Hepatocyte (in vitro differentiated cells): ENCODE measurements at regions not wholly inside any gene's neighbourhood (a gene's known extent, or its start where the extent isn't known, plus 50 kb on each side); places are given as distances from the start of the nearest gene placed in this dataset.
"Not testable (repeated sequence)": the region's sequence is repeated elsewhere in the genome, so short reads cannot be mapped to it uniquely, and the experiment has no call there.

ENCODE experiments used
- DNase-seq: peaks from one replicate; pipeline ENCODE4 v3.0.0-alpha.2; 2016; ENCODE audit warnings: low spot score
- H2AFZ ChIP-seq: fragments of 200-600 bp; sonication (generic); 2 replicates; pipeline ENCODE4 v1.6.0; 2016; ENCODE audit warnings: antibody characterized with exemption, mild to moderate bottlenecking
- H3K27ac ChIP-seq: fragments of 200-600 bp; sonication (generic); 2 replicates; pipeline ENCODE4 v1.5.1; 2016; ENCODE audit warnings: mild to moderate bottlenecking
- H3K27me3 ChIP-seq: fragments of 200-600 bp; sonication (generic); 2 replicates; pipeline ENCODE4 v1.6.1; 2016
- H3K36me3 ChIP-seq: fragments of 200-600 bp; sonication (generic); replicated peaks from 2 replicates; pipeline ENCODE4 v1.5.1; 2016; ENCODE audit warnings: low read depth; ENCODE audit not compliant: insufficient read depth
- H3K4me1 ChIP-seq: fragments of 200-600 bp; sonication (generic); 2 replicates; pipeline ENCODE4 v1.5.1; 2016; ENCODE audit warnings: mild to moderate bottlenecking, moderate library complexity; ENCODE audit not compliant: insufficient read depth
- H3K4me2 ChIP-seq: fragments of 200-600 bp; sonication (generic); 2 replicates; pipeline ENCODE4 v1.6.0; 2016
- H3K4me3 ChIP-seq: fragments of 200-600 bp; sonication (generic); 2 replicates; pipeline ENCODE4 v1.5.1; 2016; ENCODE audit warnings: mild to moderate bottlenecking
- H3K79me2 ChIP-seq: fragments of 200-600 bp; sonication (generic); 2 replicates; pipeline ENCODE4 v1.6.0; 2017; ENCODE audit warnings: mild to moderate bottlenecking
- H3K9me2 ChIP-seq: fragments of 200-600 bp; sonication (generic); replicated peaks from 2 replicates; pipeline ENCODE4 v1.6.0; 2017; ENCODE audit warnings: mild to moderate bottlenecking; ENCODE audit not compliant: insufficient read depth
- H3K9me3 ChIP-seq: fragments of 200-600 bp; sonication (generic); 2 replicates; pipeline ENCODE4 v1.5.1; 2016; ENCODE audit warnings: low read depth, mild to moderate bottlenecking
- H4K20me1 ChIP-seq: fragments of 200-600 bp; sonication (generic); 2 replicates; pipeline ENCODE4 v1.6.0; 2016; ENCODE audit warnings: mild to moderate bottlenecking; ENCODE audit not compliant: insufficient read depth, poor library complexity, severe bottlenecking
- CTCF ChIP-seq: fragments of 200-600 bp; sonication (generic); IDR thresholded peaks from 2 replicates; pipeline ENCODE4 v1.5.1; 2016; ENCODE audit warnings: antibody characterized with exemption, mild to moderate bottlenecking; ENCODE audit not compliant: poor library complexity
- EZH2 ChIP-seq: fragments of 200-600 bp; sonication (generic); IDR thresholded peaks from 2 replicates; pipeline ENCODE4 v1.6.1; 2016; ENCODE audit warnings: antibody characterized with exemption, mild to moderate bottlenecking, borderline replicate concordance
- EZH2phosphoT487 ChIP-seq: fragments of 200-600 bp; sonication (generic); IDR thresholded peaks from one replicate; pipeline ENCODE4 v1.6.1; 2018; ENCODE audit warnings: antibody characterized with exemption, mild to moderate bottlenecking, low read depth, moderate library complexity; ENCODE audit not compliant: unreplicated experiment, severe bottlenecking
- WGBS: methylation state at CpG from one replicate; pipeline ENCODE4 v1.1.6; 2016; ENCODE audit warnings: low lambda C conversion rate; ENCODE audit errors: missing lambda C conversion rate; 5-methylcytosine and 5-hydroxymethylcytosine counted together

DNA sequence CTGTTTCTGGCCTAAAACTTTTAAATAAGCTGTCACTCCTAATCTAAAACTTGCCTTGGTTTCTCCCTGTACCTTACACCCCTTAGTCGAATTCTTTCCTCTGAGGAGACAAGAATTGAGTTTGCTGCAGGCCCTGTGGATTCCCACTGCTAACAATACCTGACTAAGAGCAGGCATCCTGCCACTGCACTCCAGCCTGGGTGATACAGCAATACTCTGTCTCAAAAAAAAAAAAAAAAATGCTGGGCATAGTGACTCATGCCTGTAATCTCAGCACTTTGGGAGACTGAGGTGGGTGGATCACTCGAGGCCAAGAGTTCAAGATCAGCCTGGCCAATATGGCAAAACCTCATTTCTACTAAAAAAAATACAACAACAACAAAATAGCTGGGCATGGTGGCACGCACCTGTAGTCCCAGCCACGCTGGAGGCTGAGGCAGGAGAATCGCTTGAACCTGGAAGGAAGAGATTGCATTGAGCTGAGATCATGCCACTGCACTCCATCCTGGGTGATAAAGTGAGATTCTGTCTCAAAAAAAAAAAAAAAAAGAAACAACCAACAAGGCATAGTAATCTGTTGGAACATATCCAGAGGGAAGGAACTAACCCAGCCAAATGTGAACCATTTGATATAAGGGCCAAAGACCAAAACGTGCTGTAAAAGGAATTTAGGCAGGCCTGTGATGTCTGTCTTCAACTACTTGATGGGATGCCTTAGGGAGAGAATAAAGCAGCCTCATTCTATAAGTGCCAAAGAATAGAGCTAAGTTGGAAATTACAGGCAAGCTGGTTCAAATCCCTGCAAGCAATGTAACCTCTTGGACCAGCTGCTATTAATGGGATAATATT, 732.7 kb upstream of the AUTS2 start:
- no peak overlapping the region for H2AFZ ChIP-seq
- H3K36me3 ChIP-seq, result no peaks in the 10 kb centered on the region
- no peak for DNase-seq
- H3K9me2 ChIP-seq, result no peaks in the 10 kb centered on the region
- H4K20me1 ChIP-seq, result no peaks in the 10 kb centered on the region
- no peaks in the 10 kb centered on the region for H3K79me2 ChIP-seq
- no peak overlapping the region for H3K27ac ChIP-seq
- TF ChIP-seq EZH2 (no peak), CTCF (no peak), EZH2phosphoT487 (no peak)
- no peak overlapping the region for H3K4me3 ChIP-seq
- H3K9me3 ChIP-seq, result no peaks in the 10 kb centered on the region
- no peak overlapping the region for H3K4me2 ChIP-seq
- H3K4me1 ChIP-seq, result no peaks in the 10 kb centered on the region
- WGBS, result 74% methylated on average over 6 of the region's 6 CpGs
- peaks cover 7% of the 10 kb centered on the region for H3K27me3 ChIP-seq

DNA sequence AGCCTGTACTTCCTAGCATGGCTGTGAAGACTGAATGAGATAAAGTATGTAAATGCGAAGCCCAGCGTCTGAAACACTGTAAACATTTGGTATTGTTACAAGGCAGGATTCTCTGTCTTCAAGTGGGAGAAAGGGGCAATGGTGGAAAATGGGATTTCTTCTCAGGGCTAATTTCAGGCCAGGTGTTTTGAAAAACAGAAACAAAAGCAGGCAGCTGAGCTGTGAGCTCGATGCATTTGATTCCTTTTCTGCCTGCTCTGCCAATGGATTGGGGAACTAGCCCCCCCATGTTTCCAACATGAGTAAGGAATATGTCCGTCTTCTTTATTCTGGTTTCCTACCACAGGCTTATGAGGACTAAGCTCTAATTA, 732.1 kb upstream of the AUTS2 start:
- no peak overlapping the region for H2AFZ ChIP-seq
- TF ChIP-seq EZH2, result no peak
- no peak for TF ChIP-seq EZH2phosphoT487
- no peak for TF ChIP-seq CTCF

GRCh38 chr7:68866721-68867120, 731.6 kb upstream of the AUTS2 start:
- not testable (repeated sequence) for H2AFZ ChIP-seq, H3K27ac ChIP-seq, H3K4me3 ChIP-seq, H3K36me3 ChIP-seq, H3K9me2 ChIP-seq, H3K79me2 ChIP-seq, H3K4me2 ChIP-seq, H4K20me1 ChIP-seq, H3K27me3 ChIP-seq, H3K9me3 ChIP-seq, H3K4me1 ChIP-seq, DNase-seq
- WGBS, result 31% methylated on average over 3 of the region's 3 CpGs

More for the DNA sequence above, 732.1 kb upstream of the AUTS2 start:
- H3K4me1 ChIP-seq, result no peaks in the 10 kb centered on the region
- peaks cover 7% of the 10 kb centered on the region for H3K27me3 ChIP-seq
- no peak overlapping the region for H3K27ac ChIP-seq
- no peaks in the 10 kb centered on the region for H3K9me3 ChIP-seq
- no peak for DNase-seq
- H4K20me1 ChIP-seq, result no peaks in the 10 kb centered on the region
- 48% methylated on average over 4 of the region's 4 CpGs for WGBS
- H3K4me2 ChIP-seq, result no peak overlapping the region
- H3K79me2 ChIP-seq, result no peaks in the 10 kb centered on the region
- H3K4me3 ChIP-seq, result no peak overlapping the region
- no peaks in the 10 kb centered on the region for H3K9me2 ChIP-seq
- H3K36me3 ChIP-seq, result no peaks in the 10 kb centered on the region

- no peak overlapping the region for H3K4me3 ChIP-seq
- no peak for TF ChIP-seq EZH2
- TF ChIP-seq CTCF, result no peak
- no peak for TF ChIP-seq EZH2phosphoT487
Measured at GRCh38 chr7:68868978-68869377, 729.3 kb upstream of the AUTS2 start.

More at GRCh38 chr7:68868978-68869377, 729.3 kb upstream of the AUTS2 start:
- no peaks in the 10 kb centered on the region for H4K20me1 ChIP-seq
- H3K9me3 ChIP-seq, result no peaks in the 10 kb centered on the region
- no peaks in the 10 kb centered on the region for H3K79me2 ChIP-seq
- H3K36me3 ChIP-seq, result no peaks in the 10 kb centered on the region
- 81% methylated on average over 6 of the region's 6 CpGs for WGBS
- H3K27me3 ChIP-seq, result peaks cover 7% of the 10 kb centered on the region
- no peak overlapping the region for H2AFZ ChIP-seq
- no peak overlapping the region for H3K4me2 ChIP-seq
- no peaks in the 10 kb centered on the region for H3K4me1 ChIP-seq
- no peak overlapping the region for H3K27ac ChIP-seq
- no peaks in the 10 kb centered on the region for H3K9me2 ChIP-seq
- DNase-seq, result no peak
